ENCODE measurements at regions not wholly inside any gene's neighbourhood (a gene's known extent, or its start where the extent isn't known, plus 50 kb on each side); places are given as distances from the start of the nearest gene placed in this dataset.

- Histone ChIP-seq H3K27me3 (no peaks in the 10 kb centered on the region), H3K9me3 (no peaks in the 10 kb centered on the region), H3K36me3 (no peaks in the 10 kb centered on the region), H3K4me1 (no peaks in the 10 kb centered on the region), H3K27ac (no peak overlapping the region), H3K4me3 (replicated peaks in 1 of 3) (no peak overlapping the region)
- intact Hi-C loops (cut with DNase I) = no loop called here
- no peak for DNase-seq
- TF ChIP-seq POLR2A (IDR thresholded peaks at IDR 0.05) (no peak), CTCF (IDR thresholded peaks at IDR 0.05) (no peak)
- 87 to 88% methylated on average over 1 of the region's 1 CpG for WGBS, 2 donors
These were observed 849.0 kb downstream of the DTWD2 start for GRCh38 chr5:118139361-118139760.

- intact Hi-C loops (cut with DNase I) = no loop called here
- no peak for DNase-seq
These were observed 862.2 kb downstream of the DTWD2 start for GRCh38 chr5:118126159-118126558.

GRCh38 chr5:118125687-118126086, 862.7 kb downstream of the DTWD2 start:
- 88 to 90% methylated on average over 4 of the region's 4 CpGs for WGBS, 2 donors
- intact Hi-C loops (cut with DNase I) = no loop called here
- H3K27me3 ChIP-seq = no peaks in the 10 kb centered on the region
- no peak for DNase-seq
- no peaks in the 10 kb centered on the region for H3K36me3 ChIP-seq
- no peaks in the 10 kb centered on the region for H3K9me3 ChIP-seq
- H3K27ac ChIP-seq = no peak overlapping the region
- TF ChIP-seq POLR2A (IDR thresholded peaks at IDR 0.05) (no peak), CTCF (IDR thresholded peaks at IDR 0.05) (no peak)
- H3K4me3 ChIP-seq (replicated peaks in 1 of 3) = no peak overlapping the region
- H3K4me1 ChIP-seq = no peaks in the 10 kb centered on the region

More at GRCh38 chr5:118126159-118126558, 862.2 kb downstream of the DTWD2 start:
- H3K4me3 ChIP-seq (replicated peaks in 1 of 3) = no peak overlapping the region
- no peak for TF ChIP-seq CTCF (IDR thresholded peaks at IDR 0.05)
- no peak for TF ChIP-seq POLR2A (IDR thresholded peaks at IDR 0.05)
- H3K36me3 ChIP-seq = no peaks in the 10 kb centered on the region
- H3K27ac ChIP-seq = no peak overlapping the region
- no peaks in the 10 kb centered on the region for H3K9me3 ChIP-seq
- H3K4me1 ChIP-seq = no peaks in the 10 kb centered on the region
- no peaks in the 10 kb centered on the region for H3K27me3 ChIP-seq

- Histone ChIP-seq H3K9me3 (no peaks in the 10 kb centered on the region), H3K36me3 (no peaks in the 10 kb centered on the region), H3K27ac (no peak overlapping the region), H3K4me3 (replicated peaks in 1 of 3) (no peak overlapping the region), H3K4me1 (no peaks in the 10 kb centered on the region), H3K27me3 (no peaks in the 10 kb centered on the region)
- no peak for DNase-seq
- intact Hi-C loops (cut with DNase I) = no loop called here
- whole genome bisulfite sequencing, 2 donors = 93 to 94% methylated on average over 3 of the region's 3 CpGs
- TF ChIP-seq CTCF (IDR thresholded peaks at IDR 0.05) (no peak), POLR2A (IDR thresholded peaks at IDR 0.05) (no peak)
These were observed 867.1 kb downstream of the DTWD2 start for GRCh38 chr5:118121258-118121657.

DNA sequence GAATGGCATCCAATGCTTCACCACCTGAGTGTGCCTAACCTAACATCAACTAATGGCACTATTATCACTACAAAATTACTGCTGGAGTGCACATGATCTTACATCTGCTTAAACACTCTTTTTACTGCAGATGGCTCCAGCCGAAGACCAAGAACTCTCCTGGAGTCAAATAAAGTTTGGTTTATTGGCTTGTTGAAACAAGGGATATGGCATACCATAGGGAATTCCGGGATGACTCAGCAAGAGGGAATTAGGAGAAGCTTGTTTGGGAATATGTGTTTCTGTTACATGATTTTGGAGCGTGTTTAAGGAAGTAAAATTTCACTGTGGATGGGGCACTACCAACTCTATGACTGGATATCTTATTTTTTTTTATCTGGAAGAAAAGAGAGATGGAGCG, 872.6 kb downstream of the DTWD2 start:
- intact Hi-C loops (cut with DNase I) = no loop called here
- no peaks in the 10 kb centered on the region for H3K27me3 ChIP-seq
- no peak for TF ChIP-seq POLR2A (IDR thresholded peaks at IDR 0.05)
- TF ChIP-seq CTCF (IDR thresholded peaks at IDR 0.05) = no peak

More for the DNA sequence above, 872.6 kb downstream of the DTWD2 start:
- WGBS, 2 donors = 81 to 85% methylated on average over 4 of the region's 4 CpGs
- DNase-seq = no peak
- Histone ChIP-seq H3K9me3 (no peaks in the 10 kb centered on the region), H3K4me3 (replicated peaks in 1 of 3) (no peak overlapping the region), H3K27ac (no peak overlapping the region), H3K4me1 (no peaks in the 10 kb centered on the region), H3K36me3 (no peaks in the 10 kb centered on the region)

Measured in thyroid gland (tissue), 4 donors.